ENCODE measurements at regions not wholly inside any gene's neighbourhood (a gene's known extent, or its start where the extent isn't known, plus 50 kb on each side); places are given as distances from the start of the nearest gene placed in this dataset.

DNA sequence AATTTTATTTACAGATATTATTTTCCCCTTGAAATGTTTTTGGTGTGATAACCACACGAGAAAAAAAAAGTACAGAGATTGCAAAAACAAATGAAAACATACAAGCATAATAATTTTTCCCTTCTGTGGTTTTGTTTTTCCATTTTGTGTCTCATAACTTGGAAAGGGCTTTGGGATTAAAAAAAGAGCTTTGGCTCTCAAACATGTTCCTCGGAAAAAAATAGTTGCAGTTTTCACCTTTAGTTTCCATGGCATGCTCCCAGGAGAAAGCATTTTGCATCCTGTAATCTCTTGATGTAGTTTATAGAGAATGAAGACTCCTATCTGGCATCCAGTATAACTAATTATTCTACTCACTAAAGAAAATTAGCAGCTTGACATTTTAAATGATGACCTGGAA is 362.1 kb upstream of the PDGFD start:
- no peak for TF ChIP-seq EZH2 (IDR thresholded peaks at IDR 0.05; ENCODE audit: insufficient read depth, low read length)
- TF ChIP-seq, protein P1, sequence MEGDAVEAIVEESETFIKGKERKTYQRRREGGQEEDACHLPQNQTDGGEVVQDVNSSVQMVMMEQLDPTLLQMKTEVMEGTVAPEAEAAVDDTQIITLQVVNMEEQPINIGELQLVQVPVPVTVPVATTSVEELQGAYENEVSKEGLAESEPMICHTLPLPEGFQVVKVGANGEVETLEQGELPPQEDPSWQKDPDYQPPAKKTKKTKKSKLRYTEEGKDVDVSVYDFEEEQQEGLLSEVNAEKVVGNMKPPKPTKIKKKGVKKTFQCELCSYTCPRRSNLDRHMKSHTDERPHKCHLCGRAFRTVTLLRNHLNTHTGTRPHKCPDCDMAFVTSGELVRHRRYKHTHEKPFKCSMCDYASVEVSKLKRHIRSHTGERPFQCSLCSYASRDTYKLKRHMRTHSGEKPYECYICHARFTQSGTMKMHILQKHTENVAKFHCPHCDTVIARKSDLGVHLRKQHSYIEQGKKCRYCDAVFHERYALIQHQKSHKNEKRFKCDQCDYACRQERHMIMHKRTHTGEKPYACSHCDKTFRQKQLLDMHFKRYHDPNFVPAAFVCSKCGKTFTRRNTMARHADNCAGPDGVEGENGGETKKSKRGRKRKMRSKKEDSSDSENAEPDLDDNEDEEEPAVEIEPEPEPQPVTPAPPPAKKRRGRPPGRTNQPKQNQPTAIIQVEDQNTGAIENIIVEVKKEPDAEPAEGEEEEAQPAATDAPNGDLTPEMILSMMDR (IDR thresholded peaks at IDR 0.05; ENCODE audit: insufficient read depth, low read depth, low read length): no peak
- no peak overlapping the region for H3K9ac ChIP-seq (ENCODE audit: low read length)
- no peaks in the 10 kb centered on the region for H3K27me3 ChIP-seq (ENCODE audit: insufficient read depth, low read length)
- H2AFZ ChIP-seq (ENCODE audit: low read depth, low read length): no peak overlapping the region
- H3K4me3 ChIP-seq (ENCODE audit: insufficient read depth, low read depth, low read length): no peak overlapping the region
- H3K4me1 Mint-ChIP-seq (ENCODE audit: low read depth, unreplicated experiment): no peaks in the 10 kb centered on the region
- H3K27me3 Mint-ChIP-seq (ENCODE audit: low read depth, unreplicated experiment): no peaks in the 10 kb centered on the region
- no peaks in the 10 kb centered on the region for H3K79me2 ChIP-seq (ENCODE audit: insufficient read depth, low read length)
- H3K36me3 Mint-ChIP-seq (ENCODE audit: low read depth, unreplicated experiment): no peaks in the 10 kb centered on the region
- H4K20me1 ChIP-seq (ENCODE audit: insufficient read depth, low read length): no peaks in the 10 kb centered on the region
- H3K4me3 Mint-ChIP-seq (ENCODE audit: unreplicated experiment): no peak overlapping the region
- no peaks in the 10 kb centered on the region for H3K9me3 Mint-ChIP-seq (ENCODE audit: unreplicated experiment)
- H3K27ac ChIP-seq (ENCODE audit: low read depth, low read length): no peak overlapping the region
- DNase-seq (ENCODE audit: low read depth) (no peak), FAIRE-seq (no peak)
- H3K4me2 ChIP-seq (ENCODE audit: low read length): no peak overlapping the region
- H3K4me1 ChIP-seq (ENCODE audit: insufficient read depth, low read length): no peaks in the 10 kb centered on the region
- no peak overlapping the region for H3K27ac Mint-ChIP-seq (ENCODE audit: unreplicated experiment)
- H3K9me3 ChIP-seq (ENCODE audit: insufficient read depth, low read depth, low read length): no peaks in the 10 kb centered on the region
- no peaks in the 10 kb centered on the region for H3K36me3 ChIP-seq (ENCODE audit: insufficient read depth, low read length)

DNA sequence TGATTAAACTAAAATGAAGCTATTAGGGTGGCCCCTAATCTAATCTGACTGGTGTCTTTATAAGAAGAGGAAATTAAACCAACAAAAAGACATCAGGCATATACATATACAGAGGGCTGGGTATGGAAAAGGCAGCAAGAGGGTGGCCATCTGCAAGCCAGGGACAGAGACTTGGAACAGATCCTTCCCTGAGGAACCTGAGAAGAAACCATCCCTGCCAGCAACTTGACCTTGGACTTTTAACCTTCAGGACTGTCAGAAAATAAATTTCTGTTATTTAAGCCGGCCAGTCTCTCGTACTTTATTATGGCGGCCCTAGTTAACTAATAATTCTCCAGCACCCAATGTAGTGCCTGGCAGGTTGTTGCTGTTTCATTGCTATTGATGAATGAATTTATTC is 361.5 kb upstream of the PDGFD start:
- no peaks in the 10 kb centered on the region for H3K36me3 ChIP-seq (ENCODE audit: insufficient read depth, low read length)
- no peaks in the 10 kb centered on the region for H3K9me3 ChIP-seq (ENCODE audit: insufficient read depth, low read depth, low read length)
- no peak overlapping the region for H3K27ac ChIP-seq (ENCODE audit: low read depth, low read length)
- H3K27ac Mint-ChIP-seq (ENCODE audit: unreplicated experiment): no peak overlapping the region
- no peak overlapping the region for H3K4me2 ChIP-seq (ENCODE audit: low read length)
- no peak overlapping the region for H3K9ac ChIP-seq (ENCODE audit: low read length)
- H3K79me2 ChIP-seq (ENCODE audit: insufficient read depth, low read length): no peaks in the 10 kb centered on the region
- H3K4me1 ChIP-seq (ENCODE audit: insufficient read depth, low read length): no peaks in the 10 kb centered on the region
- no peaks in the 10 kb centered on the region for H3K9me3 Mint-ChIP-seq (ENCODE audit: unreplicated experiment)
- no peak for TF ChIP-seq EZH2 (IDR thresholded peaks at IDR 0.05; ENCODE audit: insufficient read depth, low read length)
- TF ChIP-seq, protein P1 (IDR thresholded peaks at IDR 0.05; ENCODE audit: insufficient read depth, low read depth, low read length): no peak
- H3K27me3 Mint-ChIP-seq (ENCODE audit: low read depth, unreplicated experiment): no peaks in the 10 kb centered on the region
- H4K20me1 ChIP-seq (ENCODE audit: insufficient read depth, low read length): no peaks in the 10 kb centered on the region
- no peak overlapping the region for H3K4me3 Mint-ChIP-seq (ENCODE audit: unreplicated experiment)
- H3K27me3 ChIP-seq (ENCODE audit: insufficient read depth, low read length): no peaks in the 10 kb centered on the region
- H2AFZ ChIP-seq (ENCODE audit: low read depth, low read length): no peak overlapping the region
- FAIRE-seq: no peak
- no peaks in the 10 kb centered on the region for H3K4me1 Mint-ChIP-seq (ENCODE audit: low read depth, unreplicated experiment)
- no peak overlapping the region for H3K4me3 ChIP-seq (ENCODE audit: insufficient read depth, low read depth, low read length)
- no peak for DNase-seq (ENCODE audit: low read depth)
- no peaks in the 10 kb centered on the region for H3K36me3 Mint-ChIP-seq (ENCODE audit: low read depth, unreplicated experiment)

DNA sequence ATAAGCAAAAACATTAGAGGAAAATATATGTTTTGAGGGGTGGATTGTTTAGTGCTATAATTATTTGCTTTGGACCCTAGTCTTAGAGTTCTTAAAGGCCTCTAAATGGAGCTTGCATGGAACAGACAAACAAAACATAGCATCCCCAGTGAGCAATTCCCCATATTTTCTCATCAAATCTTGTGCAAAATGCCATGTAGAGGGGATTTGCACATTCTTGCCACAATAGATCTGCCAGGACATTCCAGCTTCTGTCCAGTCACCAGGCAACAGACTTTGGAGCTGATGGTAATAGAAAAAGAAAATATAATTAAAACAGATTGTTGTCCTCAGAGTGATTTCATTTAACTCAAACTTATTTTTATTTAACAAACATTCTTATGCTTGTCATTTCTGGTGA is 360.3 kb upstream of the PDGFD start:
- Histone ChIP-seq H3K36me3 (ENCODE audit: insufficient read depth, low read length) (no peaks in the 10 kb centered on the region), H3K4me2 (ENCODE audit: low read length) (no peak overlapping the region), H3K9ac (ENCODE audit: low read length) (no peak overlapping the region), H3K79me2 (ENCODE audit: insufficient read depth, low read length) (no peaks in the 10 kb centered on the region), H3K27me3 (ENCODE audit: insufficient read depth, low read length) (no peaks in the 10 kb centered on the region), H4K20me1 (ENCODE audit: insufficient read depth, low read length) (no peaks in the 10 kb centered on the region), H3K4me3 (ENCODE audit: insufficient read depth, low read depth, low read length) (no peak overlapping the region), H3K9me3 (ENCODE audit: insufficient read depth, low read depth, low read length) (no peaks in the 10 kb centered on the region), H3K27ac (ENCODE audit: low read depth, low read length) (no peak overlapping the region), H3K4me1 (ENCODE audit: insufficient read depth, low read length) (no peaks in the 10 kb centered on the region), H2AFZ (ENCODE audit: low read depth, low read length) (no peak overlapping the region)
- no peak overlapping the region for H3K4me3 Mint-ChIP-seq (ENCODE audit: unreplicated experiment)
- H3K4me1 Mint-ChIP-seq (ENCODE audit: low read depth, unreplicated experiment): no peaks in the 10 kb centered on the region
- DNase-seq (ENCODE audit: low read depth) (no peak), FAIRE-seq (no peak)
- H3K36me3 Mint-ChIP-seq (ENCODE audit: low read depth, unreplicated experiment): no peaks in the 10 kb centered on the region
- TF ChIP-seq, protein P1 (IDR thresholded peaks at IDR 0.05; ENCODE audit: insufficient read depth, low read depth, low read length): no peak
- TF ChIP-seq EZH2 (IDR thresholded peaks at IDR 0.05; ENCODE audit: insufficient read depth, low read length): no peak
- H3K27me3 Mint-ChIP-seq (ENCODE audit: low read depth, unreplicated experiment): no peaks in the 10 kb centered on the region
- peaks cover 1% of the 10 kb centered on the region for H3K9me3 Mint-ChIP-seq (ENCODE audit: unreplicated experiment)
- no peak overlapping the region for H3K27ac Mint-ChIP-seq (ENCODE audit: unreplicated experiment)
